GM21786 (cell line): ENCODE measurements at regions not wholly inside any gene's neighbourhood (a gene's known extent, or its start where the extent isn't known, plus 50 kb on each side); places are given as distances from the start of the nearest gene placed in this dataset.
"Not testable (repeated sequence)": the region's sequence is repeated elsewhere in the genome, so short reads cannot be mapped to it uniquely, and the experiment has no call there.

Experiments
- ATAC-seq: cut with Tn5 transposase; IDR thresholded peaks from one replicate; pipeline ENCODE4 v1.9.1; 2021; ENCODE audit not compliant: unreplicated experiment

- ATAC-seq: no peak
Observed at GRCh38 chr13:80508031-80508430, 167.1 kb upstream of the SPRY2 start.

- ATAC-seq: no peak
Observed at GRCh38 chr13:80504453-80504852, 163.5 kb upstream of the SPRY2 start.

GRCh38 chr13:80502359-80502758 is 161.4 kb upstream of the SPRY2 start:
- no peak for ATAC-seq

- ATAC-seq: no peak
Observed at GRCh38 chr13:80501556-80501955, 160.6 kb upstream of the SPRY2 start.

GRCh38 chr13:80499536-80500290 is 158.8 kb upstream of the SPRY2 start:
- no peak for ATAC-seq

GRCh38 chr13:80498433-80498832 is 157.5 kb upstream of the SPRY2 start:
- ATAC-seq: no peak

- no peak for ATAC-seq
Observed at GRCh38 chr13:80497978-80498377, 157.1 kb upstream of the SPRY2 start.

GRCh38 chr13:80497439-80497838 is 156.5 kb upstream of the SPRY2 start:
- no peak for ATAC-seq

GRCh38 chr13:80496721-80497397 is 155.9 kb upstream of the SPRY2 start:
- no peak for ATAC-seq

- not testable (repeated sequence) for ATAC-seq
Observed at GRCh38 chr13:80490491-80490943, 149.6 kb upstream of the SPRY2 start.

GRCh38 chr13:80486402-80486801 is 145.5 kb upstream of the SPRY2 start:
- no peak for ATAC-seq

- no peak for ATAC-seq
Observed at GRCh38 chr13:80483157-80483556, 142.2 kb upstream of the SPRY2 start.

- ATAC-seq: no peak
Observed at GRCh38 chr13:80481588-80481987, 140.7 kb upstream of the SPRY2 start.

GRCh38 chr13:80477661-80478443 is 136.9 kb upstream of the SPRY2 start:
- ATAC-seq: no peak

- ATAC-seq: no peak
Observed at GRCh38 chr13:80476953-80477352, 136.0 kb upstream of the SPRY2 start.

GRCh38 chr13:80475718-80476117 is 134.8 kb upstream of the SPRY2 start:
- no peak for ATAC-seq

- no peak for ATAC-seq
Observed at GRCh38 chr13:80473695-80474094, 132.8 kb upstream of the SPRY2 start.

- no peak for ATAC-seq
Observed at GRCh38 chr13:80469853-80470381, 129.0 kb upstream of the SPRY2 start.

- ATAC-seq: no peak
Observed at GRCh38 chr13:80469105-80469852, 128.4 kb upstream of the SPRY2 start.

- no peak for ATAC-seq
Observed at GRCh38 chr13:80465321-80465720, 124.4 kb upstream of the SPRY2 start.
